ENCODE measurements at regions not wholly inside any gene's neighbourhood (a gene's known extent, or its start where the extent isn't known, plus 50 kb on each side); places are given as distances from the start of the nearest gene placed in this dataset.

GRCh38 chr6:67331304-67331703, 1303.8 kb upstream of the ADGRB3 start:
- Histone ChIP-seq H3K9me3 (no peaks in the 10 kb centered on the region), H3K4me1 (no peaks in the 10 kb centered on the region), H3K36me3 (no peaks in the 10 kb centered on the region), H3K27me3 (no peaks in the 10 kb centered on the region), H3K27ac (no peak overlapping the region), H3K4me3 (no peak overlapping the region)
- TF ChIP-seq CTCF (IDR thresholded peaks at IDR 0.05) = no peak
- intact Hi-C loops (cut with DNase I) = no loop called here
- DNase-seq = no peak
- FAIRE-seq = no peak
- ATAC-seq = no peak

- FAIRE-seq = peak; percentile 26
- 30 to 43% methylated on average over 2 of the region's 2 CpGs for WGBS, 2 donors
Measured at GRCh38 chr6:67328269-67328668, 1306.8 kb upstream of the ADGRB3 start.

GRCh38 chr6:67300430-67301040, 1334.5 kb upstream of the ADGRB3 start:
- WGBS, 2 donors = 60 to 69% methylated on average over 12 of the region's 12 CpGs
- peak in 3 of 6 donors; percentile 17 to 37 (median 29) for DNase-seq
- H3K36me3 ChIP-seq = no peaks in the 10 kb centered on the region
- H3K9me3 ChIP-seq = no peaks in the 10 kb centered on the region
- intact Hi-C loops (cut with DNase I) = no loop called here
- H3K4me3 ChIP-seq = no peak overlapping the region
- no peak for ATAC-seq
- H3K27ac ChIP-seq = no peak overlapping the region
- FAIRE-seq = no peak
- no peak for TF ChIP-seq CTCF (IDR thresholded peaks at IDR 0.05)
- no peaks in the 10 kb centered on the region for H3K4me1 ChIP-seq
- H3K27me3 ChIP-seq = no peaks in the 10 kb centered on the region

More at GRCh38 chr6:67328269-67328668, 1306.8 kb upstream of the ADGRB3 start:
- H3K4me1 ChIP-seq = no peaks in the 10 kb centered on the region
- no peaks in the 10 kb centered on the region for H3K27me3 ChIP-seq
- no peak overlapping the region for H3K4me3 ChIP-seq
- intact Hi-C loops (cut with DNase I) = no loop called here
- H3K9me3 ChIP-seq = no peaks in the 10 kb centered on the region
- TF ChIP-seq CTCF (IDR thresholded peaks at IDR 0.05) = no peak
- no peak for DNase-seq
- no peaks in the 10 kb centered on the region for H3K36me3 ChIP-seq
- H3K27ac ChIP-seq = no peak overlapping the region
- ATAC-seq = no peak

GRCh38 chr6:67292169-67292568, 1342.9 kb upstream of the ADGRB3 start:
- 48 to 57% methylated on average over 2 of the region's 2 CpGs for WGBS, 2 donors

More at GRCh38 chr6:67292169-67292568, 1342.9 kb upstream of the ADGRB3 start:
- ATAC-seq (no peak), FAIRE-seq (no peak), DNase-seq (no peak)
- Histone ChIP-seq H3K4me3 (no peak overlapping the region), H3K9me3 (no peaks in the 10 kb centered on the region), H3K4me1 (no peaks in the 10 kb centered on the region), H3K36me3 (no peaks in the 10 kb centered on the region), H3K27ac (no peak overlapping the region), H3K27me3 (no peaks in the 10 kb centered on the region)
- intact Hi-C loops (cut with DNase I) = no loop called here
- TF ChIP-seq CTCF (IDR thresholded peaks at IDR 0.05) = no peak

Measured in pancreas (tissue), 10 donors.